HG03354 (cell line): ENCODE measurements at regions not wholly inside any gene's neighbourhood (a gene's known extent, or its start where the extent isn't known, plus 50 kb on each side); places are given as distances from the start of the nearest gene placed in this dataset.
"Not testable (repeated sequence)": the region's sequence is repeated elsewhere in the genome, so short reads cannot be mapped to it uniquely, and the experiment has no call there.

Experiments
- ATAC-seq: cut with Tn5 transposase; IDR thresholded peaks from one replicate; pipeline ENCODE4 v1.9.1; 2021; ENCODE audit warnings: mild to moderate bottlenecking; ENCODE audit not compliant: unreplicated experiment, poor library complexity, severe bottlenecking

- no peak for ATAC-seq
Measured at GRCh38 chr5:143938230-143938629, 126.3 kb downstream of the HMHB1 start.

GRCh38 chr5:143946837-143947236 is 134.9 kb downstream of the HMHB1 start:
- ATAC-seq, result no peak

DNA sequence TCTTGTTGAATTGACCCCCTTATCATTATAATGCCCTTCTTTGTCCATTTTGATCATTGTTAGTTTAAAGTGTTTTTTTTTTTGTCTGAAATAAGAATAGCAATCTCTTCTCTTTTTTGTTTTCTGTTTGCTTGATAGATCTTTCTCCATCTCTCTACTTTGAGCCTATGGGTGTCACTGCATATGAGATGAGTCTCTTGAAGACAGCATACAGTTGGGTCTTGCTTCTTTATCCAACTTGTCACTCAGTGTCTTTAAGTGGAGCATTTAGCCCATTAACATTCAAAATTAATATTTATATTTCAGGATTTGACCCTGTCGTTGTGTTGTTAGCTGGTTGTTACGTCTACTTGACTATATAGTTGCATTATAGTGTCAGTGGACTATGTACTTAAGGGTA is 135.4 kb downstream of the HMHB1 start:
- ATAC-seq, result no peak

DNA sequence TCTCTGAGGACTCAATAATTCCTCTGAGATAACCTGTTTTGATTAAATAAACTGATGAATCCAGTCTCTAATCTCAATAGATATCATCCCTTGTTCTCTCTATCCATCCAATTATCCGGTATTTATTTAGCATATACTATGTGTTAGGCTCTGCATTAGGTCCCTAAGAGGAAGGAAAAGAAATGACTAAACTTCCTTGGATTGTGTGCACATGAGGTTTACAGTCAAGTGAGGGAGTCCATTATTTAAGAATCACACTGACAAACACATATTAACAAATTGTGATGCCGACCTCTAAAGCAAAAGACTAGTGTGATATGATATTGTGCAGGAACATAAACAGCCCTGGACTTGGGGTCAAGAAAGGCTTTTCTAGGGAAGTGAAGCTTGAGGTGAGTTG is 140.8 kb downstream of the HMHB1 start:
- ATAC-seq, result no peak

DNA sequence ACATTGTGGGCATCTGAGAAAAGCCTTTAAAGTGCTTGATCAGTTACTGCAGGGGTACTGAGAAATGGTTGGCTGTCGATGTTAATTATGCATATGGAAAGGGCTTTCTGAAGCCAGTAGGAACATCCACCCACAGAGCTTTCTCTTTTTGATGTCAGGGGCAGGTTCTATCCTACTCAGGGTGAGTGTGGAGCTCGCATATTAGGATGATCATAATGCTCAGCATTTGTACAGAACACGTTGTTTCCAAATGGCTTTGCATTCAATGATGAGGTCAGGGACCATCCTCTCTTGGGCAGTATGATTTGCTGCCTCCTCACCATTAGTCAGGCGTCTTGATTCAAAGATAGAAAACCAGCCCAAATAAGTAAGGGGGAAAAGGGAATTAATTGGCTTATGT is 141.9 kb downstream of the HMHB1 start:
- ATAC-seq, result no peak

DNA sequence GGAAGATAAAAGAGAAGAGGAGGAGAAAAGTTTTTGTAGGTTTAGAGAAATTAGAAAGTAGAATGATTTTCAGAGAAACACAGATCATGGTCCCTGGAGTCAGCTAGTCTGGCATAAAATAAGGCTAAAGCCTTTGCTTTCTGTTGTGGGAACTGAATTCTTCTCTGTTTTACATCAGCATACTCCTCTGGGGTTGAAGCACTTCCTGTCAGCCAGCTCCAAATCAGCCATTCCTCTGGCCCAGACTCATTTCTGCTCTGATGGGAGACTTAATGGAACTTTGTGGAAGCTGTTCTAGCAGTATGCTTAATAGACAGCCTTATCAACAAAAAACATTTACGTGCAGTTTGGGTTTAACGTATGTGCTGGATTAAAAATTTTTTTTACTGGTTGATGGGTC is 143.2 kb downstream of the HMHB1 start:
- no peak for ATAC-seq

- no peak for ATAC-seq
Measured at GRCh38 chr5:143957455-143957854, 145.5 kb downstream of the HMHB1 start.

DNA sequence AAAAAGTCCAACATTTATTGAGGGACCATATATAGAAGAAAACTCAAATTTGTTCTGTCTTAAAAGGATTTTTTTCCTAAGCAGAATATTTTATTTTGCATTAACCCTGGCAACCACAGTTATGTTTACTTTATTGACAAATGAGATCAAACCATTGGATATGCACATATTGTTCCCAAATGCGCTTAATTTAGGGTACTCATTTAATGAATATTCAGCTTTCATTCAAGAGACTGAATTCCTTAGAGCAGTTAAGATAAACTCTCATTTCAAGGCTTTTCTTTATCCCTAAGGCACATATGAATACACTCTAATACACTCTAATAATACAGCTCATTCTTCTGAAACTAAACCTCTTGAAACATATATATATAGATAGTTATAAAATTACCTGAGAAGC is 150.2 kb downstream of the HMHB1 start:
- ATAC-seq, result no peak

GRCh38 chr5:143964919-143965318 is 153.0 kb downstream of the HMHB1 start:
- ATAC-seq, result no peak

DNA sequence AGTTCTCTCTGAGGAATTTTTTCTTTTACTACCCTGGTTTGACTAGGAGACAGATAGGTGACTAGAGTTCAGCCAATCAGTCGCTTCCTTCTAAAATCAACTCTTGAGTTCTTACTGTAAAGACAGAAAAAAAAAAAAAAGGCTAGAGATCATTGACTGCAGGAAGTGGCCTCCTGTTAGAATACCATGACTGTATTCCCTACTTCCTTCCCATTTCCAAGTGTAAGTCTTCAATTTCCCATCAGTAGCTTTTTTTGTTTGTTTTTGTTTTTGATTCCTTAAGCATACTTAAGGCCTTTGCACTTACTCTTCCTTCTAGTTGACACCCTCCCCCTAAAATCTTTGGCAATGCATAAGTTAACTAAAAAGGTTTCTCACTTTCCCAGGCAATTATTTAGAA is 154.3 kb downstream of the HMHB1 start:
- no peak for ATAC-seq

DNA sequence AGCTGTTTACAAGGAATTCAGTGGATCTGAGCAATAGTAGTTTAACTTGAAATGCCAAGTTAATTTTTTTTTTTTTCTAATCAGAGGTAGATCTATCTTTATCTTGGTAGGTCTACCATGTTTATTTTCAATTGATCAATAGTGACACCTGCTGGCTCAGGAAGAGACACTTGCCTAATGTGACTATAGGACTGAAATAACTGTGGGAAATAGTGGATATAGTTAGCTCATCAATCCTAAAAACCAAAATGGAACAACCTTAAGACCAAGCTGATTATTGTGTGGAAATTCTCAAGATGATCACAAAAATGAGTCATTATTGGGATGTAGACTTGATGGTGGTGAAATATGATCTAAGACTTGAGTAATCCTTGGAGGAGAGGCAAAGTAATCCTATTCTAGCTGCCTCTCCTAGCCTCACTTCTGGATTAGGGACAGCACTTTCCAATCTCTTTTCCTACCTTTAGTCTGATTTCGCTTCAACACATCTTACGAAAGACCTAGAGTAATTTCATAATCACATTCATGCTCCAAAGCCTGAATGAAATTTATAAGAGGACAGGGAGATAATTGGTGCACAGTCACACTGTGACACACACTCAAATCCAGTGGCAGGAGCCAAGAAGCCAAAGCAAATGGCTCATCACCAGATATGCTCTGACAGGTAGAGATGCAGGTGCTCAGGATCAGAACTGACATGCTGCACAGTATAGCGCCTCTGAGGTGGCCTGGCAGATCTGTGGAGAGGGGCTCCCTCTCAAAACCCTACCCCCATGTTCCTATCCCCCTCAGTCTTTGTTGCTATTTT is 156.3 kb downstream of the HMHB1 start:
- peak; percentile 77 for ATAC-seq

DNA sequence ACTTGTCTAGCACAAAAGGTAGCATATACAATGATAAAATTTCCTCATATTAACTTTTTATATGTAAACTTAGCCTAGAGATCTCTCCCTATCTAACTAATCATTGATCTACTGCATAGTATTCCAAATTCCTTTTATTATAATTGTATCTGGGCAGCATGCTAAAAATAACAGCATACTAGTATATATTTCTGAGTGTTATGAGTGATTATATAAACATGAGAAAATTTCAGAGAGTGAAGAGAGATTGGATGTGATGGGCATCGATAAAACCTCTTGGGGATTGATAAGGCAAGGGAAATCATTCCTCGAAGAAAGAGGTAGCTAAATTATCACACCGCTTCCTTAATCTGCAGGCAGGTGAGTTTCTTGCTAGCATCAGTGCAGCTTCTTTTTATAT is 158.2 kb downstream of the HMHB1 start:
- no peak for ATAC-seq

- ATAC-seq, result no peak
Measured at GRCh38 chr5:143972068-143972467, 160.1 kb downstream of the HMHB1 start.

GRCh38 chr5:143976055-143976454 is 164.1 kb downstream of the HMHB1 start:
- no peak for ATAC-seq

GRCh38 chr5:143977891-143978461 is 166.0 kb downstream of the HMHB1 start:
- ATAC-seq, result no peak

GRCh38 chr5:143979044-143979690 is 167.2 kb downstream of the HMHB1 start:
- peak; percentile 76 for ATAC-seq

DNA sequence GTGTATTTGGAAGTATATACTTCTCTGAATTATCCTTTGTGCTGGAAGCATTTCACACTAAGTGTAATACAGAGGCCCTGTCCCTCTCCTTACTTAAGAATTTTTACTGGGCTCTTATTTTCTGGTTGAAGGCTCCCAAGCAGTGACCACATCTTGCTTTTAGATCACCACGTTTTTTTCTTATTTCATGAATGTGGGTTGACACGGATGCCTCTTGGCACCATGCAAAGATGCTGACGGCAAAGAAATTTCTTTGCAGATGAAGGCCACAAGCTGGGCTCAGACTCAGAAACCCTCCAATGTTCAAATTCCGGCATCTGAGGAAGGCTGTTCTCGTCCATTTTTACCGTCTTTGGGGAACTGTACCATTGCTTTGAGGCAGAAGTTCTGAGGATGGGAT is 168.5 kb downstream of the HMHB1 start:
- ATAC-seq, result no peak

DNA sequence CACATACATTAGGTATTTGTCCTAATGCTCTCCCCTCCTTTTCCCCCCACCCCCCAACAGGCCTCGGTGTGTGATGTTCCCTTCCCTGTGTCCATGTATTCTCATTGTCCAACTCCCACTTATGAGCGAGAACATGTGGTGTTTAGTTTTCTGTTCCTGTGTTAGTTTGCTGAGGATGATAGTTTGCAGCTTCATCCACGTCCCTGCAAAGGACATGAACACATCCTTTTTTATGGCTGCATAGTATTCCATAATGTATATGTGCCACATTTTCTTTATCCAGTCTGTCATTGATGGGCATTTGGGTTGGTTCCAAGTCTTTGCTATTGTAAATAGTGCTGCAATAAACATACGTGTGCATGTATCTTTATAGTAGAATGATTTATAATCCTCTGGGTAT is 171.0 kb downstream of the HMHB1 start:
- not testable (repeated sequence) for ATAC-seq

GRCh38 chr5:143985832-143986515 is 174.0 kb downstream of the HMHB1 start:
- no peak for ATAC-seq

GRCh38 chr5:143986516-143987212 is 174.7 kb downstream of the HMHB1 start:
- no peak for ATAC-seq
